WTC11 (cell line): ENCODE measurements at regions not wholly inside any gene's neighbourhood (a gene's known extent, or its start where the extent isn't known, plus 50 kb on each side); places are given as distances from the start of the nearest gene placed in this dataset.

Experiments used
- ATF2 ChIP-seq: sonication (generic); formaldehyde crosslinking; IDR thresholded peaks from 2 replicates; pipeline ENCODE4 v1.8.1; 2022; ENCODE audit warnings: low read depth, missing genetic modification reagents, borderline replicate concordance
- CTCF ChIP-seq: fragments of 200-600 bp; IDR thresholded peaks from 2 replicates; pipeline ENCODE4 v1.8.0; 2022; ENCODE audit warnings: antibody characterized with exemption
- ETV6 ChIP-seq: sonication (generic); formaldehyde crosslinking; IDR thresholded peaks from 2 replicates; pipeline ENCODE4 v1.8.1; 2022; ENCODE audit warnings: mild to moderate bottlenecking, missing genetic modification reagents
- FOXP4 ChIP-seq: sonication (generic); formaldehyde crosslinking; IDR thresholded peaks from 2 replicates; pipeline ENCODE4 v1.8.0; 2022; ENCODE audit warnings: mild to moderate bottlenecking, missing genetic modification reagents
- HMGXB4 ChIP-seq: sonication (generic); formaldehyde crosslinking; IDR thresholded peaks from 2 replicates; pipeline ENCODE4 v1.8.1; 2023; ENCODE audit warnings: mild to moderate bottlenecking, moderate library complexity, missing genetic modification reagents
- MAX ChIP-seq: sonication (generic); formaldehyde crosslinking; IDR thresholded peaks from 2 replicates; pipeline ENCODE4 v1.8.0; 2022; ENCODE audit warnings: mild to moderate bottlenecking, missing genetic modification reagents
- RELA ChIP-seq: sonication (generic); formaldehyde crosslinking; IDR thresholded peaks from 2 replicates; pipeline ENCODE4 v1.8.1; 2022; ENCODE audit warnings: missing genetic modification reagents, mild to moderate bottlenecking, borderline replicate concordance
- SP1 ChIP-seq: sonication (generic); formaldehyde crosslinking; conservative IDR thresholded peaks from 2 replicates; pipeline ENCODE4 v1.8.1; 2022; ENCODE audit warnings: missing genetic modification reagents

GRCh38 chr13:32861304-32861703 lies 154.9 kb upstream of the KL start:
- TF ChIP-seq CTCF = no peak
- TF ChIP-seq ETV6 (CRISPR knock-in tag) = no peak
- no peak for TF ChIP-seq RELA (CRISPR knock-in tag)
- TF ChIP-seq HMGXB4 (CRISPR knock-in tag) = no peak
- TF ChIP-seq ATF2 (CRISPR knock-in tag) = no peak
- no peak for TF ChIP-seq MAX (CRISPR knock-in tag)
- no peak for TF ChIP-seq FOXP4
- TF ChIP-seq SP1 = no peak
